ENCODE measurements at regions not wholly inside any gene's neighbourhood (a gene's known extent, or its start where the extent isn't known, plus 50 kb on each side); places are given as distances from the start of the nearest gene placed in this dataset.
A peak's percentile ranks its signal among the peaks of the same experiment; 100 is the strongest.

GRCh38 chr6:19558934-19559333 is 278.2 kb upstream of the ID4 start:
- Mint-ChIP-seq H3K4me1 (peaks cover 5% of the 10 kb centered on the region), H3K27ac (no peak overlapping the region), H3K36me3 (ENCODE audit: low read depth) (no peaks in the 10 kb centered on the region), H3K9me3 (no peaks in the 10 kb centered on the region), H3K4me3 (no peak overlapping the region), H3K27me3 (ENCODE audit: insufficient read depth) (no peaks in the 10 kb centered on the region)
- Histone ChIP-seq H3K36me3 (ENCODE audit: control insufficient read depth, insufficient read depth, low read length) (no peaks in the 10 kb centered on the region), H3K4me1 (ENCODE audit: control insufficient read depth, insufficient read depth, low read length) (no peaks in the 10 kb centered on the region), H3K27me3 (ENCODE audit: control insufficient read depth, insufficient read depth, low read length, poor library complexity, severe bottlenecking) (no peaks in the 10 kb centered on the region), H3K4me3 (ENCODE audit: low read length) (no peak overlapping the region), H3K9me3 (ENCODE audit: control insufficient read depth, low read length) (no peaks in the 10 kb centered on the region), H3K9ac (ENCODE audit: extremely low read depth, low read length, poor library complexity, severe bottlenecking) (no peak overlapping the region), H3K27ac (ENCODE audit: low read depth, low read length) (no peak overlapping the region)
- no peak for TF ChIP-seq CTCF (conservative IDR thresholded peaks at IDR 0.05)
- no peak for DNase-seq
- 97 to 100% methylated on average over 1 to 2 of the region's 2 CpGs for WGBS, 2 experiments (ENCODE audit: insufficient coverage in 1 of 2, insufficient read length in 1 of 2)

- H3K27ac Mint-ChIP-seq, result no peak overlapping the region
- no peak overlapping the region for H3K4me3 ChIP-seq (ENCODE audit: low read length)
- no peaks in the 10 kb centered on the region for H3K36me3 ChIP-seq (ENCODE audit: control insufficient read depth, insufficient read depth, low read length)
- peak; percentile 55 for DNase-seq
- peaks cover 5% of the 10 kb centered on the region for H3K4me1 Mint-ChIP-seq
- H3K9me3 ChIP-seq (ENCODE audit: control insufficient read depth, low read length), result no peaks in the 10 kb centered on the region
- H3K9me3 Mint-ChIP-seq, result no peaks in the 10 kb centered on the region
- 80% methylated on average over 1 of the region's 1 CpG; no CpG with 5 or more reads in 1 of the 2 experiments for WGBS, 2 experiments (ENCODE audit: insufficient coverage in 1 of 2, insufficient read length in 1 of 2)
- no peaks in the 10 kb centered on the region for H3K4me1 ChIP-seq (ENCODE audit: control insufficient read depth, insufficient read depth, low read length)
- H3K36me3 Mint-ChIP-seq (ENCODE audit: low read depth), result no peaks in the 10 kb centered on the region
- H3K27me3 ChIP-seq (ENCODE audit: control insufficient read depth, insufficient read depth, low read length, poor library complexity, severe bottlenecking), result no peaks in the 10 kb centered on the region
- no peak overlapping the region for H3K9ac ChIP-seq (ENCODE audit: extremely low read depth, low read length, poor library complexity, severe bottlenecking)
- TF ChIP-seq CTCF (conservative IDR thresholded peaks at IDR 0.05), result no peak
- H3K4me3 Mint-ChIP-seq, result no peak overlapping the region
- no peak overlapping the region for H3K27ac ChIP-seq (ENCODE audit: low read depth, low read length)
- no peaks in the 10 kb centered on the region for H3K27me3 Mint-ChIP-seq (ENCODE audit: insufficient read depth)
These were observed 274.7 kb upstream of the ID4 start for GRCh38 chr6:19562468-19562867.

- H3K36me3 ChIP-seq (ENCODE audit: control insufficient read depth, insufficient read depth, low read length), result no peaks in the 10 kb centered on the region
- no peak overlapping the region for H3K27ac ChIP-seq (ENCODE audit: low read depth, low read length)
- Mint-ChIP-seq H3K4me3 (no peak overlapping the region), H3K9me3 (no peaks in the 10 kb centered on the region), H3K27me3 (ENCODE audit: insufficient read depth) (no peaks in the 10 kb centered on the region), H3K4me1 (no peaks in the 10 kb centered on the region), H3K27ac (no peak overlapping the region), H3K36me3 (ENCODE audit: low read depth) (no peaks in the 10 kb centered on the region)
- no peak for DNase-seq
- no peaks in the 10 kb centered on the region for H3K4me1 ChIP-seq (ENCODE audit: control insufficient read depth, insufficient read depth, low read length)
- no peak overlapping the region for H3K4me3 ChIP-seq (ENCODE audit: low read length)
- no peaks in the 10 kb centered on the region for H3K27me3 ChIP-seq (ENCODE audit: control insufficient read depth, insufficient read depth, low read length, poor library complexity, severe bottlenecking)
- no peak for TF ChIP-seq CTCF (conservative IDR thresholded peaks at IDR 0.05)
- H3K9me3 ChIP-seq (ENCODE audit: control insufficient read depth, low read length), result no peaks in the 10 kb centered on the region
- H3K9ac ChIP-seq (ENCODE audit: extremely low read depth, low read length, poor library complexity, severe bottlenecking), result no peak overlapping the region
- WGBS, 2 experiments (ENCODE audit: insufficient coverage in 1 of 2, insufficient read length in 1 of 2), result 88 to 100% methylated on average over 1 to 3 of the region's 3 CpGs
These were observed 267.6 kb upstream of the ID4 start for GRCh38 chr6:19569563-19569962.

Data from endodermal cell (in vitro differentiated cells).